ENCODE measurements at regions not wholly inside any gene's neighbourhood (a gene's known extent, or its start where the extent isn't known, plus 50 kb on each side); places are given as distances from the start of the nearest gene placed in this dataset.
"Not testable (repeated sequence)": the region's sequence is repeated elsewhere in the genome, so short reads cannot be mapped to it uniquely, and the experiment has no call there.

- Histone ChIP-seq H3K9me3 (no peaks in the 10 kb centered on the region), H3K36me3 (no peaks in the 10 kb centered on the region), H3K27ac (no peak overlapping the region), H3K27me3 (no peaks in the 10 kb centered on the region), H3K4me3 (no peak overlapping the region), H3K4me1 (no peaks in the 10 kb centered on the region)
- no peak for DNase-seq
- TF ChIP-seq POLR2A (IDR thresholded peaks at IDR 0.05) = no peak
- TF ChIP-seq POLR2AphosphoS5 (IDR thresholded peaks at IDR 0.05) = no peak
- no peak for TF ChIP-seq EP300 (IDR thresholded peaks at IDR 0.05; ENCODE audit: low read depth)
- no peak for TF ChIP-seq CTCF (IDR thresholded peaks at IDR 0.05)
- intact Hi-C loops (cut with DNase I; ENCODE audit: low total_unique reads) (no loop called here), in situ Hi-C loops (cut with MboI; ENCODE audit: low pct_ligation_motif_present in 1 of 4, low pct_unique_long_range_greater_than_20kb in 1 of 4, low sequenced_read_pairs in 3 of 4) (no loop called here)
- WGBS, 2 donors (ENCODE audit: low coverage in 1 of 2) = 76% methylated on average over 2 to 4 of the region's 4 CpGs
Measured at GRCh38 chr2:212725180-212725579, 186.6 kb upstream of the ERBB4 start.

- DNase-seq = no peak
- Histone ChIP-seq H3K9me3 (no peaks in the 10 kb centered on the region), H3K36me3 (no peaks in the 10 kb centered on the region), H3K27me3 (no peaks in the 10 kb centered on the region), H3K4me1 (no peaks in the 10 kb centered on the region), H3K27ac (no peak overlapping the region), H3K4me3 (no peak overlapping the region)
- intact Hi-C loops (cut with DNase I; ENCODE audit: low total_unique reads) = no loop called here
- no peak for TF ChIP-seq CTCF (IDR thresholded peaks at IDR 0.05)
- WGBS, 2 donors (ENCODE audit: low coverage in 1 of 2) = 79 to 80% methylated on average over 1 of the region's 1 CpG
- in situ Hi-C loops (cut with MboI; ENCODE audit: low pct_ligation_motif_present in 1 of 4, low pct_unique_long_range_greater_than_20kb in 1 of 4, low sequenced_read_pairs in 3 of 4) = no loop called here
Measured at GRCh38 chr2:212723226-212723625, 184.6 kb upstream of the ERBB4 start.

- 83 to 88% methylated on average over 1 of the region's 1 CpG for WGBS, 2 donors (ENCODE audit: low coverage in 1 of 2)
- TF ChIP-seq EP300 (IDR thresholded peaks at IDR 0.05; ENCODE audit: low read depth) (no peak), POLR2A (IDR thresholded peaks at IDR 0.05) (no peak), CTCF (IDR thresholded peaks at IDR 0.05) (no peak), POLR2AphosphoS5 (IDR thresholded peaks at IDR 0.05) (no peak)
- H3K27ac ChIP-seq = no peak overlapping the region
- in situ Hi-C loops (cut with MboI; ENCODE audit: low pct_ligation_motif_present in 1 of 4, low pct_unique_long_range_greater_than_20kb in 1 of 4, low sequenced_read_pairs in 3 of 4) = no loop called here
- H3K4me1 ChIP-seq = no peaks in the 10 kb centered on the region
- H3K27me3 ChIP-seq = no peaks in the 10 kb centered on the region
- intact Hi-C loops (cut with DNase I; ENCODE audit: low total_unique reads) = no loop called here
- no peaks in the 10 kb centered on the region for H3K36me3 ChIP-seq
- H3K9me3 ChIP-seq = no peaks in the 10 kb centered on the region
- H3K4me3 ChIP-seq = no peak overlapping the region
- DNase-seq = no peak
Measured at GRCh38 chr2:212722046-212722445, 183.4 kb upstream of the ERBB4 start.

- 97% methylated on average over 25 of the region's 38 CpGs; no CpG with 5 or more reads in 1 of the 2 donors for WGBS, 2 donors (ENCODE audit: low coverage in 1 of 2)
- Histone ChIP-seq H3K27ac (no peak overlapping the region), H3K27me3 (no peaks in the 10 kb centered on the region), H3K4me1 (no peaks in the 10 kb centered on the region), H3K4me3 (no peak overlapping the region), H3K36me3 (no peaks in the 10 kb centered on the region), H3K9me3 (no peaks in the 10 kb centered on the region)
- no peak for TF ChIP-seq CTCF (IDR thresholded peaks at IDR 0.05)
- no peak for TF ChIP-seq POLR2AphosphoS5 (IDR thresholded peaks at IDR 0.05)
- no peak for TF ChIP-seq EP300 (IDR thresholded peaks at IDR 0.05; ENCODE audit: low read depth)
- in situ Hi-C loops (cut with MboI; ENCODE audit: low pct_ligation_motif_present in 1 of 4, low pct_unique_long_range_greater_than_20kb in 1 of 4, low sequenced_read_pairs in 3 of 4) (no loop called here), intact Hi-C loops (cut with DNase I; ENCODE audit: low total_unique reads) (no loop called here)
- no peak for DNase-seq
Measured at GRCh38 chr2:212721026-212721451, 182.4 kb upstream of the ERBB4 start.

GRCh38 chr2:212715411-212715810 lies 176.8 kb upstream of the ERBB4 start:
- H3K36me3 ChIP-seq; in situ Hi-C loops (cut with MboI; ENCODE audit: low pct_ligation_motif_present in 1 of 4, low pct_unique_long_range_greater_than_20kb in 1 of 4, low sequenced_read_pairs in 3 of 4); H3K4me1 ChIP-seq; H3K27ac ChIP-seq; intact Hi-C loops (cut with DNase I; ENCODE audit: low total_unique reads); H3K9me3 ChIP-seq; H3K27me3 ChIP-seq; DNase-seq; H3K4me3 ChIP-seq: not testable (repeated sequence)
- WGBS, 2 donors (ENCODE audit: low coverage in 1 of 2) = 35% methylated on average over 1 of the region's 1 CpG; no CpG with 5 or more reads in 1 of the 2 donors

Data from transverse colon (tissue), 4 donors.